Fibroblast of lung (primary cell): ENCODE measurements at regions not wholly inside any gene's neighbourhood (a gene's known extent, or its start where the extent isn't known, plus 50 kb on each side); places are given as distances from the start of the nearest gene placed in this dataset.

Experiments
- DNase-seq, 2 donors: peaks; one replicate each; pipeline versions ENCODE4 v3.0.0 to v3.0.0-alpha.2; 2010; ENCODE audit warnings: low read depth in 2 of 2
- H2AFZ ChIP-seq: 2 replicates; pipeline ENCODE4 v1.5.1; 2012; ENCODE audit warnings: low read length, control low read depth, inconsistent platforms
- H3K27ac ChIP-seq: 2 replicates; pipeline ENCODE4 v1.5.1; 2011; ENCODE audit warnings: low read length, control low read depth; ENCODE audit not compliant: insufficient read depth
- H3K27me3 ChIP-seq: 2 replicates; pipeline ENCODE4 v1.5.1; 2011; ENCODE audit warnings: mild to moderate bottlenecking, low read length; ENCODE audit not compliant: control insufficient read depth, insufficient read depth
- H3K36me3 ChIP-seq: 2 replicates; pipeline ENCODE4 v1.5.1; 2011; ENCODE audit warnings: low read length; ENCODE audit not compliant: control insufficient read depth, insufficient read depth
- H3K4me1 ChIP-seq: 2 replicates; pipeline ENCODE4 v1.5.1; 2011; ENCODE audit warnings: low read length; ENCODE audit not compliant: control insufficient read depth, insufficient read depth; ENCODE audit errors: extremely low read depth
- H3K4me2 ChIP-seq: 2 replicates; pipeline ENCODE4 v1.5.1; 2011; ENCODE audit warnings: low read length, control low read depth; ENCODE audit not compliant: insufficient read depth; ENCODE audit errors: extremely low read depth
- H3K4me3 ChIP-seq, 4 experiments: fragments of 200-600 bp in 1 of 4; sonication (generic) in 1 of 4; replicated peaks in 1 of 4; 2 replicates each; pipeline ENCODE4 v1.5.1; 2011 to 2016; ENCODE audit warnings: low read length in 4 of 4, low read depth in 3 of 4, mild to moderate bottlenecking in 3 of 4, control low read depth in 2 of 4, inconsistent platforms in 1 of 4, mixed read lengths in 1 of 4; ENCODE audit not compliant: insufficient read depth in 1 of 4; ENCODE audit errors: control extremely low read depth in 1 of 4
- H3K79me2 ChIP-seq: 2 replicates; pipeline ENCODE4 v1.5.1; 2012; ENCODE audit warnings: mild to moderate bottlenecking, low read length, inconsistent platforms; ENCODE audit not compliant: control insufficient read depth, insufficient read depth
- H3K9ac ChIP-seq: 2 replicates; pipeline ENCODE4 v1.5.1; 2011; ENCODE audit warnings: mild to moderate bottlenecking, low read length, control low read depth; ENCODE audit not compliant: insufficient read depth
- H3K9me3 ChIP-seq: 2 replicates; pipeline ENCODE4 v1.5.1; 2012; ENCODE audit warnings: low read depth, low read length; ENCODE audit not compliant: control insufficient read depth, insufficient read depth
- H4K20me1 ChIP-seq: 2 replicates; pipeline ENCODE4 v1.5.1; 2011; ENCODE audit warnings: low read length; ENCODE audit not compliant: control insufficient read depth, insufficient read depth; ENCODE audit errors: extremely low read depth
- CTCF ChIP-seq, 2 donors: IDR thresholded peaks in 1 of 2; conservative IDR thresholded peaks in 1 of 2; 1 replicate in 1 of 2; 2 replicates in 1 of 2; pipeline ENCODE4 v1.5.1; 2011 to 2012; ENCODE audit warnings: low read length in 2 of 2, control low read depth in 1 of 2, inconsistent platforms in 1 of 2, low read depth in 1 of 2, mild to moderate bottlenecking in 1 of 2
- EZH2 ChIP-seq: IDR thresholded peaks from 2 replicates; pipeline ENCODE4 v1.5.1; 2012; ENCODE audit warnings: low read length, control low read depth, mild to moderate bottlenecking; ENCODE audit errors: missing control alignments

- H3K9me3 ChIP-seq = no peaks in the 10 kb centered on the region
- H3K27me3 ChIP-seq = no peaks in the 10 kb centered on the region
- H3K27ac ChIP-seq = no peak overlapping the region
- no peaks in the 10 kb centered on the region for H4K20me1 ChIP-seq
- H2AFZ ChIP-seq = no peak overlapping the region
- H3K4me3 ChIP-seq = no peak overlapping the region
- H3K9ac ChIP-seq = no peak overlapping the region
- peak; percentile 21 to 45 for DNase-seq
- no peak for TF ChIP-seq CTCF (conservative IDR thresholded peaks at IDR 0.05 in 1 of 2, IDR thresholded peaks at IDR 0.05 in 1 of 2; ENCODE audit: low read depth in 1 of 2, low read length in 2 of 2)
- H3K79me2 ChIP-seq = no peaks in the 10 kb centered on the region
- H3K4me1 ChIP-seq = no peaks in the 10 kb centered on the region
- H3K4me2 ChIP-seq = no peak overlapping the region
- H3K36me3 ChIP-seq = no peaks in the 10 kb centered on the region
These were observed 97.4 kb upstream of the UPP2 start for GRCh38 chr2:158004126-158004764.

- Histone ChIP-seq H3K27ac (no peak overlapping the region), H3K4me1 (no peaks in the 10 kb centered on the region), H3K27me3 (no peaks in the 10 kb centered on the region), H3K36me3 (no peaks in the 10 kb centered on the region), H3K4me2 (no peak overlapping the region), H3K9me3 (no peaks in the 10 kb centered on the region), H2AFZ (no peak overlapping the region), H3K79me2 (no peaks in the 10 kb centered on the region), H3K4me3 (no peak overlapping the region), H3K9ac (no peak overlapping the region), H4K20me1 (no peaks in the 10 kb centered on the region)
- no peak for DNase-seq
- TF ChIP-seq EZH2 (no peak), CTCF (conservative IDR thresholded peaks at IDR 0.05 in 1 of 2, IDR thresholded peaks at IDR 0.05 in 1 of 2; ENCODE audit: low read depth in 1 of 2, low read length in 2 of 2) (no peak)
These were observed 99.6 kb upstream of the UPP2 start for GRCh38 chr2:158002079-158002478.

- no peak for DNase-seq
- H4K20me1 ChIP-seq = no peaks in the 10 kb centered on the region
- H3K79me2 ChIP-seq = no peaks in the 10 kb centered on the region
- H3K36me3 ChIP-seq = no peaks in the 10 kb centered on the region
- no peak overlapping the region for H3K9ac ChIP-seq
- no peak overlapping the region for H3K27ac ChIP-seq
- no peaks in the 10 kb centered on the region for H3K27me3 ChIP-seq
- no peak overlapping the region for H2AFZ ChIP-seq
- H3K4me3 ChIP-seq = no peak overlapping the region
- TF ChIP-seq EZH2 (no peak), CTCF (conservative IDR thresholded peaks at IDR 0.05 in 1 of 2, IDR thresholded peaks at IDR 0.05 in 1 of 2; ENCODE audit: low read depth in 1 of 2, low read length in 2 of 2) (no peak)
- no peaks in the 10 kb centered on the region for H3K9me3 ChIP-seq
- no peaks in the 10 kb centered on the region for H3K4me1 ChIP-seq
- H3K4me2 ChIP-seq = no peak overlapping the region
These were observed 104.9 kb upstream of the UPP2 start for GRCh38 chr2:157996799-157997198.
